Ascending aorta (tissue), 2 donors: ENCODE measurements at regions not wholly inside any gene's neighbourhood (a gene's known extent, or its start where the extent isn't known, plus 50 kb on each side); places are given as distances from the start of the nearest gene placed in this dataset.

Experiments used
- DNase-seq, 2 donors: peaks; one replicate each; pipeline ENCODE4 v3.0.0-alpha.2; 2019; ENCODE audit warnings: low spot score in 2 of 2
- H3K27ac ChIP-seq, 2 donors: fragments of 200-600 bp; sonication (generic); one replicate each; pipeline ENCODE4 v1.5.1; 2016 to 2017; ENCODE audit warnings: mild to moderate bottlenecking in 1 of 2
- H3K27me3 ChIP-seq: fragments of 200-600 bp; sonication (generic); one replicate; pipeline ENCODE4 v1.5.1; 2017
- H3K36me3 ChIP-seq, 2 donors: fragments of 200-600 bp; sonication (generic); one replicate each; pipeline ENCODE4 v1.5.1; 2016
- H3K4me1 ChIP-seq, 2 donors: fragments of 200-600 bp; sonication (generic); one replicate each; pipeline ENCODE4 v1.5.1; 2016 to 2017; ENCODE audit warnings: mild to moderate bottlenecking in 1 of 2
- H3K4me3 ChIP-seq, 2 donors: fragments of 200-600 bp; sonication (generic); one replicate each; pipeline ENCODE4 v1.5.1; 2016 to 2017; ENCODE audit warnings: mild to moderate bottlenecking in 1 of 2
- H3K9me3 ChIP-seq, 2 donors: fragments of 200-600 bp; sonication (generic); one replicate each; pipeline ENCODE4 v1.5.1; 2016
- CTCF ChIP-seq, 3 experiments: fragments of 200-600 bp in 2 of 3; fragments of 450-650 bp in 1 of 3; sonication (generic) in 2 of 3; IDR thresholded peaks; one replicate each; pipeline ENCODE4 v1.5.1; 2016 to 2019; ENCODE audit warnings: antibody characterized with exemption in 3 of 3, mild to moderate bottlenecking in 1 of 3, moderate library complexity in 1 of 3
- intact Hi-C: fragments of 100-400 bp; cut with DNase I; formaldehyde crosslinking; loops from one replicate; pipeline ENCODE4 v1.15.1; 2023

- Histone ChIP-seq H3K4me3 (no peak overlapping the region), H3K36me3 (no peaks in the 10 kb centered on the region), H3K27me3 (no peaks in the 10 kb centered on the region), H3K27ac (no peak overlapping the region), H3K9me3 (no peaks in the 10 kb centered on the region), H3K4me1 (no peaks in the 10 kb centered on the region)
- TF ChIP-seq CTCF (IDR thresholded peaks at IDR 0.05) = no peak
- no peak for DNase-seq
- intact Hi-C loops = no loop called here
Observed at GRCh38 chr18:38602341-38602740, 1036.7 kb upstream of the CELF4 start.

- no peak for TF ChIP-seq CTCF (IDR thresholded peaks at IDR 0.05)
- Histone ChIP-seq H3K9me3 (no peaks in the 10 kb centered on the region), H3K27ac (no peak overlapping the region), H3K4me1 (no peaks in the 10 kb centered on the region), H3K36me3 (no peaks in the 10 kb centered on the region), H3K27me3 (no peaks in the 10 kb centered on the region), H3K4me3 (no peak overlapping the region)
- no peak for DNase-seq
- intact Hi-C loops = no loop called here
Observed at GRCh38 chr18:38587571-38587970, 1022.0 kb upstream of the CELF4 start.

- no peaks in the 10 kb centered on the region for H3K4me1 ChIP-seq
- no peaks in the 10 kb centered on the region for H3K9me3 ChIP-seq
- no peak overlapping the region for H3K27ac ChIP-seq
- no peaks in the 10 kb centered on the region for H3K36me3 ChIP-seq
- H3K27me3 ChIP-seq = no peaks in the 10 kb centered on the region
- H3K4me3 ChIP-seq = no peak overlapping the region
- TF ChIP-seq CTCF (IDR thresholded peaks at IDR 0.05) = no peak
- intact Hi-C loops = no loop called here
- no peak for DNase-seq
Observed at GRCh38 chr18:38586327-38586726, 1020.7 kb upstream of the CELF4 start.

GRCh38 chr18:38579764-38580163 lies 1014.2 kb upstream of the CELF4 start:
- no peaks in the 10 kb centered on the region for H3K27me3 ChIP-seq
- no peaks in the 10 kb centered on the region for H3K9me3 ChIP-seq
- no peaks in the 10 kb centered on the region for H3K36me3 ChIP-seq
- intact Hi-C loops = no loop called here
- no peaks in the 10 kb centered on the region for H3K4me1 ChIP-seq
- no peak overlapping the region for H3K27ac ChIP-seq
- no peak overlapping the region for H3K4me3 ChIP-seq
- no peak for TF ChIP-seq CTCF (IDR thresholded peaks at IDR 0.05)
- no peak for DNase-seq

- Histone ChIP-seq H3K36me3 (no peaks in the 10 kb centered on the region), H3K4me3 (no peak overlapping the region), H3K9me3 (no peaks in the 10 kb centered on the region), H3K27me3 (no peaks in the 10 kb centered on the region), H3K4me1 (no peaks in the 10 kb centered on the region), H3K27ac (no peak overlapping the region)
- TF ChIP-seq CTCF (IDR thresholded peaks at IDR 0.05) = no peak
- intact Hi-C loops = no loop called here
- no peak for DNase-seq
Observed at GRCh38 chr18:38576916-38577315, 1011.3 kb upstream of the CELF4 start.

- no peaks in the 10 kb centered on the region for H3K4me1 ChIP-seq
- TF ChIP-seq CTCF (IDR thresholded peaks at IDR 0.05) = no peak
- DNase-seq = no peak
- H3K9me3 ChIP-seq = no peaks in the 10 kb centered on the region
- no peaks in the 10 kb centered on the region for H3K27me3 ChIP-seq
- no peaks in the 10 kb centered on the region for H3K36me3 ChIP-seq
- intact Hi-C loops = no loop called here
- H3K4me3 ChIP-seq = no peak overlapping the region
- no peak overlapping the region for H3K27ac ChIP-seq
Observed at GRCh38 chr18:38576349-38576748, 1010.8 kb upstream of the CELF4 start.
